ENCODE measurements at regions not wholly inside any gene's neighbourhood (a gene's known extent, or its start where the extent isn't known, plus 50 kb on each side); places are given as distances from the start of the nearest gene placed in this dataset.

GRCh38 chr10:109619914-109620313 lies 303.4 kb downstream of the XPNPEP1 start:
- no peak for DNase-seq (ENCODE audit: low spot score)

DNA sequence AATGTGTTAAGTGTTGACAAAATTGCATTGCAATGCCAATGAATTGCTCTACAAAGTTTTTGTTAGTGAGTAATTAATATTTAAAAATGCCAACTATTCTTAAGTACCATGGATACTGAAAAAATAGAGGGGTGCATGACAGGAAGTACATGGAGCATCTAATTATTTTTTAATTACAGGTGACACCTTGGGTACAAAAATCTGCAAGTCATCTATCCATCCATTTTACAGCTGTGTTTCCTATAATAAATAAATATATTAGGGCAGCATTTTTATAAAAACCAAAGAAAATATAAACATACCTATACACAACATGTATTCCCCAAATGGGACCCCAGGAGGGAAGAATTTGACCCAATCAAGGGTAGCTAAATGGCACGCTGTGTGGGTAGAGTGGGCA lies 304.6 kb downstream of the XPNPEP1 start:
- ChIA-PET CTCF (ENCODE audit: unreplicated experiment) (no interaction called here), POLR2A (no interaction called here)
- Histone ChIP-seq H3K79me2 (ENCODE audit: insufficient read depth, low read depth, low read length) (no peaks in the 10 kb centered on the region), H3K4me2 (ENCODE audit: low read length) (no peak overlapping the region), H2AFZ (ENCODE audit: low read length) (no peak overlapping the region), H4K20me1 (ENCODE audit: insufficient read depth, low read length) (no peaks in the 10 kb centered on the region), H3K4me1 (ENCODE audit: insufficient read depth, low read length, poor library complexity, severe bottlenecking) (no peaks in the 10 kb centered on the region), H3K9me3 (ENCODE audit: low read length) (no peaks in the 10 kb centered on the region), H3K27ac (ENCODE audit: low read depth, low read length, poor library complexity, severe bottlenecking) (no peak overlapping the region), H3K4me3 (ENCODE audit: low read depth, low read length, poor library complexity, severe bottlenecking) (no peak overlapping the region), H3K36me3 (ENCODE audit: insufficient read depth, low read length) (no peaks in the 10 kb centered on the region), H3K9me2 (ENCODE audit: insufficient read depth, low read length) (no peaks in the 10 kb centered on the region)
- intact Hi-C loops (cut with micrococcal nuclease; ENCODE audit: unreplicated experiment): no loop called here
- BruUV-seq (replicated peaks): no TSS peak
- TF ChIP-seq, protein P1, sequence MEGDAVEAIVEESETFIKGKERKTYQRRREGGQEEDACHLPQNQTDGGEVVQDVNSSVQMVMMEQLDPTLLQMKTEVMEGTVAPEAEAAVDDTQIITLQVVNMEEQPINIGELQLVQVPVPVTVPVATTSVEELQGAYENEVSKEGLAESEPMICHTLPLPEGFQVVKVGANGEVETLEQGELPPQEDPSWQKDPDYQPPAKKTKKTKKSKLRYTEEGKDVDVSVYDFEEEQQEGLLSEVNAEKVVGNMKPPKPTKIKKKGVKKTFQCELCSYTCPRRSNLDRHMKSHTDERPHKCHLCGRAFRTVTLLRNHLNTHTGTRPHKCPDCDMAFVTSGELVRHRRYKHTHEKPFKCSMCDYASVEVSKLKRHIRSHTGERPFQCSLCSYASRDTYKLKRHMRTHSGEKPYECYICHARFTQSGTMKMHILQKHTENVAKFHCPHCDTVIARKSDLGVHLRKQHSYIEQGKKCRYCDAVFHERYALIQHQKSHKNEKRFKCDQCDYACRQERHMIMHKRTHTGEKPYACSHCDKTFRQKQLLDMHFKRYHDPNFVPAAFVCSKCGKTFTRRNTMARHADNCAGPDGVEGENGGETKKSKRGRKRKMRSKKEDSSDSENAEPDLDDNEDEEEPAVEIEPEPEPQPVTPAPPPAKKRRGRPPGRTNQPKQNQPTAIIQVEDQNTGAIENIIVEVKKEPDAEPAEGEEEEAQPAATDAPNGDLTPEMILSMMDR (conservative IDR thresholded peaks at IDR 0.05; ENCODE audit: low read length): no peak
- no peak for TF ChIP-seq EZH2phosphoT487 (IDR thresholded peaks at IDR 0.05; ENCODE audit: borderline replicate concordance, low read depth, low read length)
- DNase-seq (ENCODE audit: low spot score): no peak

More at GRCh38 chr10:109619914-109620313, 303.4 kb downstream of the XPNPEP1 start:
- BruUV-seq (replicated peaks): no TSS peak
- TF ChIP-seq, protein P1 (conservative IDR thresholded peaks at IDR 0.05; ENCODE audit: low read length): no peak
- no peak for TF ChIP-seq EZH2phosphoT487 (IDR thresholded peaks at IDR 0.05; ENCODE audit: borderline replicate concordance, low read depth, low read length)
- no peaks in the 10 kb centered on the region for H3K9me3 ChIP-seq (ENCODE audit: low read length)
- H3K9me2 ChIP-seq (ENCODE audit: insufficient read depth, low read length): no peaks in the 10 kb centered on the region
- no peaks in the 10 kb centered on the region for H4K20me1 ChIP-seq (ENCODE audit: insufficient read depth, low read length)
- no peaks in the 10 kb centered on the region for H3K79me2 ChIP-seq (ENCODE audit: insufficient read depth, low read depth, low read length)
- H2AFZ ChIP-seq (ENCODE audit: low read length): no peak overlapping the region
- no peak overlapping the region for H3K27ac ChIP-seq (ENCODE audit: low read depth, low read length, poor library complexity, severe bottlenecking)
- no peak overlapping the region for H3K4me3 ChIP-seq (ENCODE audit: low read depth, low read length, poor library complexity, severe bottlenecking)
- H3K4me2 ChIP-seq (ENCODE audit: low read length): no peak overlapping the region
- POLR2A ChIA-PET: interaction anchor here (0.6 kb wide), 1 partner anchor 1681 kb away, joined by 3 read pairs; no protein-coding TSS in a partner anchor
- intact Hi-C loops (cut with micrococcal nuclease; ENCODE audit: unreplicated experiment): no loop called here
- H3K4me1 ChIP-seq (ENCODE audit: insufficient read depth, low read length, poor library complexity, severe bottlenecking): no peaks in the 10 kb centered on the region
- H3K36me3 ChIP-seq (ENCODE audit: insufficient read depth, low read length): no peaks in the 10 kb centered on the region
- CTCF ChIA-PET (ENCODE audit: unreplicated experiment): interaction anchor here (0.6 kb wide), 1 partner anchor 1847 kb away, joined by 3 read pairs; no protein-coding TSS in a partner anchor

GRCh38 chr10:109618301-109618700 lies 305.0 kb downstream of the XPNPEP1 start:
- Histone ChIP-seq H3K9me2 (ENCODE audit: insufficient read depth, low read length) (no peaks in the 10 kb centered on the region), H3K4me1 (ENCODE audit: insufficient read depth, low read length, poor library complexity, severe bottlenecking) (no peaks in the 10 kb centered on the region), H2AFZ (ENCODE audit: low read length) (no peak overlapping the region), H3K36me3 (ENCODE audit: insufficient read depth, low read length) (no peaks in the 10 kb centered on the region), H3K4me2 (ENCODE audit: low read length) (no peak overlapping the region), H3K27ac (ENCODE audit: low read depth, low read length, poor library complexity, severe bottlenecking) (no peak overlapping the region), H3K9me3 (ENCODE audit: low read length) (no peaks in the 10 kb centered on the region), H3K4me3 (ENCODE audit: low read depth, low read length, poor library complexity, severe bottlenecking) (no peak overlapping the region), H4K20me1 (ENCODE audit: insufficient read depth, low read length) (no peaks in the 10 kb centered on the region), H3K79me2 (ENCODE audit: insufficient read depth, low read depth, low read length) (no peaks in the 10 kb centered on the region)
- intact Hi-C loops (cut with micrococcal nuclease; ENCODE audit: unreplicated experiment): no loop called here
- BruUV-seq (replicated peaks): no TSS peak
- POLR2A ChIA-PET: no interaction called here
- DNase-seq (ENCODE audit: low spot score): no peak
- no peak for TF ChIP-seq EZH2phosphoT487 (IDR thresholded peaks at IDR 0.05; ENCODE audit: borderline replicate concordance, low read depth, low read length)
- TF ChIP-seq, protein P1 (conservative IDR thresholded peaks at IDR 0.05; ENCODE audit: low read length): no peak
- CTCF ChIA-PET (ENCODE audit: unreplicated experiment): no interaction called here

Data from OCI-LY7 (cell line).